ENCODE measurements at regions not wholly inside any gene's neighbourhood (a gene's known extent, or its start where the extent isn't known, plus 50 kb on each side); places are given as distances from the start of the nearest gene placed in this dataset.

GRCh38 chr14:22488522-22489243 lies 100.3 kb downstream of the DAD1 start:
- ChIA-PET CTCF (interaction anchor here (0.6 kb wide), 1 partner anchor 288 kb away, joined by 3 read pairs; no protein-coding TSS in a partner anchor), POLR2A (ENCODE audit: low non-redundant PET) (no interaction called here)
- H3K27ac ChIP-seq: no peak overlapping the region
- no peak for DNase-seq (ENCODE audit: low spot score)
- no peak for TF ChIP-seq CTCF (conservative IDR thresholded peaks at IDR 0.05; ENCODE audit: low read depth)

- POLR2A ChIA-PET (ENCODE audit: low non-redundant PET): no interaction called here
- CTCF ChIA-PET: interaction anchor here (0.6 kb wide), 1 partner anchor 287 kb away, joined by 3 read pairs; no protein-coding TSS in a partner anchor
- TF ChIP-seq CTCF (conservative IDR thresholded peaks at IDR 0.05; ENCODE audit: low read depth): no peak
- DNase-seq (ENCODE audit: low spot score): no peak
- no peak overlapping the region for H3K27ac ChIP-seq
Observed at GRCh38 chr14:22487941-22488340, 101.1 kb downstream of the DAD1 start.

DNA sequence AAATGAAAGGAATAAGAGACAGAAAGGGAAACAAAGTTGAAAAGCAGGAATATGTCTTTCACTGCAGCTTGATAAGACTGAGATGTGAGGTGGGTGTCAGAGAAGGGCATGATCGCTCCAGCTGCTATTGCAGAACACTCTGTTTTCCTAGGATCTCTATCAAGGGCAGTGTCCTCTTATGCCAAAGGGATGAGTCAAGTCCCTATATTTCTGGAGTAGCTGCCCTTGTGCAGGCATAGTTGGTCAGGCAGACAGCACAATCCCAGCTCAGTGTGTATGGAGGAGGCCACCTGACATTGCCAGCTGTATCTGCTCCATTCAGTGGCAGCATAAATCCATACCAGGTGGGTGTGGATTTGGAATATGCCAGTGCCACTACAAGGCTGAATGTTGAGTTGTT lies 101.6 kb downstream of the DAD1 start:
- no peak overlapping the region for H3K27ac ChIP-seq
- CTCF ChIA-PET: interaction anchor here (0.7 kb wide), 1 partner anchor 877 kb away, joined by 5 read pairs; no protein-coding TSS in a partner anchor
- no peak for TF ChIP-seq CTCF (conservative IDR thresholded peaks at IDR 0.05; ENCODE audit: low read depth)
- no peak for DNase-seq (ENCODE audit: low spot score)
- POLR2A ChIA-PET (ENCODE audit: low non-redundant PET): no interaction called here

DNA sequence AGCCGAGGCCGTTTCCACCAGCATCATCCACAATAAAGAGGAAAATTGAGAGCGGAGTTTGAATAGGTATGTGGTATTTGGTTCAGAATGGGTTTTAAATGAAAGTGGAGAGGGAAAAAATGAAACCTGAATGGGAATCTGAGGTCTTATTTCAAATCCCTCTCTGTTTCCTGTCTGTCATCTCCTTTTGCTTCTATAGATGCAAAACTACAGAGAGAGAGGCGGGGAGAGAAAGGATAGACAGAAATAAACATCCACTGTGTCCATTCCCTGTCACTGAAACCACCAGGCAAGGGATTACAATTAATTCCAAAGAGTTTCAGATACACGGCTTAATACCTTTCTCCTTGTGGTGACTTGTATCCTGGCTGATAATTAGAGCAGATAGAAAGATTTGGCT lies 102.3 kb downstream of the DAD1 start:
- ChIA-PET CTCF (interaction anchor here (0.7 kb wide), 1 partner anchor 878 kb away, joined by 5 read pairs; no protein-coding TSS in a partner anchor), POLR2A (ENCODE audit: low non-redundant PET) (no interaction called here)
- TF ChIP-seq CTCF (conservative IDR thresholded peaks at IDR 0.05; ENCODE audit: low read depth): no peak
- H3K27ac ChIP-seq: no peak overlapping the region
- DNase-seq (ENCODE audit: low spot score): no peak

DNA sequence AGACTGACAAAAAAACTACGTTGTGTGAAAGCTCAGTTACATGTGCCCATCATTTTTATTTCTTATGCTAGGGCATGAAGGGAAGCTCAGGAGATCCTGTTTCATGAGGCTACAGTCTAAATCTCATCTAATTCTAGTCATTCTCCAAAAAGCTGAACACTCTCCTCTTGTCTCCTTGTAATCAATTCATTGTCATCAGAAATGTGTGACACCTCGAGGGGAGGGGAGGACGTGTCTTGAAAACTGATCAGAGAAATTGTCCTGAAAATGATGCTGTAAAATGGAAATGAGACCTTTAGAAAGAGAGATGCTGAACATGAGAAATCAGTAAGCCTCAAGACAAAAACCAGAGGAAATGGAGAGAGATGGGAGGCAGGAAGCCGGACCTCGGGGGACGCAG lies 103.4 kb downstream of the DAD1 start:
- H3K27ac ChIP-seq: no peak overlapping the region
- ChIA-PET CTCF (interaction anchor here (0.8 kb wide), 1 partner anchor 10 kb away, joined by 4 read pairs; no protein-coding TSS in a partner anchor), POLR2A (ENCODE audit: low non-redundant PET) (no interaction called here)
- TF ChIP-seq CTCF (conservative IDR thresholded peaks at IDR 0.05; ENCODE audit: low read depth): no peak
- no peak for DNase-seq (ENCODE audit: low spot score)

- H3K27ac ChIP-seq: no peak overlapping the region
- ChIA-PET POLR2A (ENCODE audit: low non-redundant PET) (no interaction called here), CTCF (interaction anchor here (0.7 to 0.8 kb wide), 2 partner anchors 11 to 91 kb away, joined by 3 to 4 read pairs; no protein-coding TSS in a partner anchor)
- no peak for TF ChIP-seq CTCF (conservative IDR thresholded peaks at IDR 0.05; ENCODE audit: low read depth)
- no peak for DNase-seq (ENCODE audit: low spot score)
Observed at GRCh38 chr14:22485178-22485577, 103.8 kb downstream of the DAD1 start.
